HG02588 (cell line): ENCODE measurements at regions not wholly inside any gene's neighbourhood (a gene's known extent, or its start where the extent isn't known, plus 50 kb on each side); places are given as distances from the start of the nearest gene placed in this dataset.
"Not testable (repeated sequence)": the region's sequence is repeated elsewhere in the genome, so short reads cannot be mapped to it uniquely, and the experiment has no call there.

Source experiments
- ATAC-seq: cut with Tn5 transposase; IDR thresholded peaks from one replicate; pipeline ENCODE4 v1.9.1; 2021; ENCODE audit warnings: mild to moderate bottlenecking, moderate library complexity; ENCODE audit not compliant: unreplicated experiment

GRCh38 chr2:208921358-208921757 lies 502.5 kb upstream of the MAP2 start:
- ATAC-seq = not testable (repeated sequence)

DNA sequence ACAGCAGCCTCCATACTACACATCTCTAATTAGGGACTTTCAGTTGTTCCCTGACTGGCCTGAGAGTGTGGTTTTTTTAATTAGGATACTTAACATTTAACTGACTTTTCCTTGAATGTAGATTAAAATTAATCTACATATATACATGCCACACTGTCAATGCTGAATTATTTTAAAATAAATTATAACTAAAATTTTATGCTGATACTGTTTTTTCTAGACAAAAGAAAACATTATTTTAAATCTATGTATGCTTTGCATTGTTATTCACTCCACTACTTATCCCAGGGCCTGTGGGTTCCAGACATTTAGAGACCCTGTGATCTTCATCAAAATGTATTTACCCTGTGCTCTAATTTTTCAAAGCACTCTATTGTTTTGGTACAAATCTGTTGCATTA lies 496.0 kb upstream of the MAP2 start:
- ATAC-seq = no peak

DNA sequence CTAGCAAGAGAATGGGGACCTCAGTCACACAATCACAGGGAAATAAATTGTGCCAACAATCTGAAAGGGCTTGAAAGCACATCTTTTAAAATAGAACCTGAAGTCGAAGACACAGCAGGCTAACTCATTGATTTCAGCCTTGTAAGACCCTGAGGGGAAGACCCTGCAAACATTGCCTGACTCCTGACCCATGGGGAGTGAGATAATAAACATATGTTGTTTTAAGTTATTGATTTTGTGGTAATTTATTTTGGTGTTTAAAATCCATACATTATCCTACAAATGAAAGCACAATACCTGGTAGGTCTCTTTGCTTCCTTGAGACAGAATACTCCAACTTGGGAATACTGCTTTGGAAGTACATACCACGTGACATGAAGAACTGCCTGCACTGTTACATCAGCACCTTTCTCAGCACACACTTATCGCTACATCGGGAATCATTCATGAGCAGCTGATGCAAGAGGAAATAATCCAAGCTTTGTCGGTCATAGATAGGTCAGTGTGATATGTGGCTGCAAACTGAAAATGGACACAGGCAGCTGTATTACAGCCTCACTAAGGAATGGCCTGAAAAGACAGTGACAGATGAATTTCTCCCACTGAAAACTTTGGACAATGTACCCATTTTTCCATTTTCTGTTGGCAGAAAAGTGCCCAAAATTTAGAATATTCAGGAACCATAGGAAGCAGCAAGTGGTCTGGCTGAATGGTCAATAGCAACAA lies 494.5 kb upstream of the MAP2 start:
- ATAC-seq = no peak

GRCh38 chr2:208929894-208930427 lies 493.9 kb upstream of the MAP2 start:
- ATAC-seq = no peak

DNA sequence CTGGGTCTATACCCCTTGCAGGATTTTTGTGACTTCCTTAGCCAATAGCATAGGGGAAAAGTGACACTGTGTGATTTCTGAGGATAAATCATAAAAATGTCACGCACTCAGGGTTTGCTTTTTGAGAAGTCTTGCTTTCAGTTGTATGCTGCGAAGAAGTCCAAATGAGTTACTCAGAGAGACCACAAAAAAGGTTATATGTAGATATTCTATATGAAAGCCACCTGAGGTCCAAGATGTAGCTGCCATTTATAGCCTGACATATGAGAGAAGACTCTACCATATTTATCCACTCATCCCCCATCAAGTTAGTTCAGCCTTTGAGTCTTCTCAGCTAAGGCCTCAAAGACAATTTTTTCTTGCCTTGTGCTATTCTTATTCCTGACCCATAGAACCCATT lies 488.3 kb upstream of the MAP2 start:
- no peak for ATAC-seq

- no peak for ATAC-seq
Observed at GRCh38 chr2:208937521-208937920, 486.3 kb upstream of the MAP2 start.

- no peak for ATAC-seq
Observed at GRCh38 chr2:208939852-208940251, 484.0 kb upstream of the MAP2 start.

GRCh38 chr2:208945719-208946256 lies 478.1 kb upstream of the MAP2 start:
- no peak for ATAC-seq

- no peak for ATAC-seq
Observed at GRCh38 chr2:208948073-208948472, 475.8 kb upstream of the MAP2 start.

- ATAC-seq = no peak
Observed at GRCh38 chr2:208970070-208970469, 453.8 kb upstream of the MAP2 start.

GRCh38 chr2:208977582-208977981 lies 446.3 kb upstream of the MAP2 start:
- ATAC-seq = no peak

DNA sequence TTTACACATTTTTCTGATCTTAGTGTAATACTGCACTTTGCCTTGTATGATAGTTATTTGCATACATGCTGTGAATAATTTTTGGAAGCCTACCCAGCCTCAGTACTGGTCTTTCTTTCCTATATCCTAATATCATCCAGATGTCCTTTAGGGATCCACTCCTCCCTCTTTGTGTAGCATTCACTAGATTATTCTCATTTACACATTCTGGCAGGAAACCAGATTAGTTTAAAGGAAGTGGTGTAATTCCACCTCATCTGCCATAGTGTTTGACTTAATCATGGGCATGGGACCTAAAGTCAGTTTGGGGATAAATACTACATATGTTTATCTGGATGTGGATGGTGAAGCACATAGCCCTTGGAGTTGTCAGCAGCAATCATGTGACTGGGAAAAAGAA lies 444.9 kb upstream of the MAP2 start:
- no peak for ATAC-seq

- no peak for ATAC-seq
Observed at GRCh38 chr2:208980321-208980720, 443.5 kb upstream of the MAP2 start.

DNA sequence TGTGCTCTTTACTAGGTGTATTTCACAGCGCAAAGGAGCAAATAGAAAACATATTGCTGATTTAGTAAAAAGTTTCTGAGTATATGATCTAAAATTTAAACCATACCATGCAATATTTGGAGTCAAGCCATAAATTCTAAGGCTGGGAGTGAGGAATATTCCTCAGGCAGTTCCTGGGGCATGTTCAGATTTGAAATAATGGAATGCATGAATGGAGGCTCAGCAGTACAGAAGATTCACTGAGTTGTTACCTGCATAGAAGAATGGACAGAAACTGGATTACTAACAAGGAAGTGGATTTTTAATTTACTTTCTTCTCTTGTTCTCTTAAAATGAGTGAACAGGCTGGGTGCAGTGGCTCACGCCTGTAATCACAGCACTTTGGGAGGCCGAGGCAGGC lies 441.0 kb upstream of the MAP2 start:
- no peak for ATAC-seq

- ATAC-seq = no peak
Observed at GRCh38 chr2:208983486-208983885, 440.4 kb upstream of the MAP2 start.

- no peak for ATAC-seq
Observed at GRCh38 chr2:208984376-208985090, 439.3 kb upstream of the MAP2 start.

GRCh38 chr2:208985644-208986043 lies 438.2 kb upstream of the MAP2 start:
- no peak for ATAC-seq

GRCh38 chr2:208990716-208991115 lies 433.1 kb upstream of the MAP2 start:
- ATAC-seq = no peak

DNA sequence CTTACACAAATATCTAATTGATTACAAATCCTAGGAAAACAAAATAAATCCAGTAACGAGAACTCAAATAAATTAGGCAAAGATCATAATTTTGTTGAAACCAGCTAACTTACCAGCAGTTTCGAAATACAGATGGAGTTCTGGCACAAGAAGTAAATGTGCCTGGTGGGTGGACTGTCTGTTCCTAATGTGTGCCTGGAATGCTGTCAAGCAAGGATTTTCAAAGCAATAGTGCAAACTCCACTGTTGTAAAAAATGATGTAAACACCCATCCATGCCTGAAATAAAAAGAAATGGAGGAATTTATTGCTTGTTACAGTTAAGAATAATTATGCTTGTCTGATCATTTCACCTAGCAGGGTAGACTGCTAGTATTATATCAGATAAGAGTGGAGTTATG lies 423.9 kb upstream of the MAP2 start:
- ATAC-seq = no peak

DNA sequence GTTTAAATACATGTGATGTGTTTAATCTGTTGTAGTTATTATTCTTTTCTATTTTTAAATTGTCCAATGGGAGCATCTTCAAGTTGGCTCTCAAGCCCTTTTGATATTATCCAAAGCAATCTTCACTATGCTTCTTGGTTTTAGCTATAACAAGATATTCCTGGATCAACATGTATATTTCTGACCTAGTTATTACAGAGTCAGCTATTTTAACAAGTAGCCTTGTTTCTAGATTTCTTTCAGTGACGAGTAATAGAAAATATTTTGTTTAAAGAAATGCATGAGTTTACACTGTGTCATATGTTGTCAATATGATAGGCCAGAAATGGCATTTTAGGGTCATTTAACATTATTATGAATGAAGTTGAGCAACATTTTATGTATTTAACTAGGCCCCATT lies 421.8 kb upstream of the MAP2 start:
- no peak for ATAC-seq

GRCh38 chr2:209005371-209005770 lies 418.5 kb upstream of the MAP2 start:
- no peak for ATAC-seq

DNA sequence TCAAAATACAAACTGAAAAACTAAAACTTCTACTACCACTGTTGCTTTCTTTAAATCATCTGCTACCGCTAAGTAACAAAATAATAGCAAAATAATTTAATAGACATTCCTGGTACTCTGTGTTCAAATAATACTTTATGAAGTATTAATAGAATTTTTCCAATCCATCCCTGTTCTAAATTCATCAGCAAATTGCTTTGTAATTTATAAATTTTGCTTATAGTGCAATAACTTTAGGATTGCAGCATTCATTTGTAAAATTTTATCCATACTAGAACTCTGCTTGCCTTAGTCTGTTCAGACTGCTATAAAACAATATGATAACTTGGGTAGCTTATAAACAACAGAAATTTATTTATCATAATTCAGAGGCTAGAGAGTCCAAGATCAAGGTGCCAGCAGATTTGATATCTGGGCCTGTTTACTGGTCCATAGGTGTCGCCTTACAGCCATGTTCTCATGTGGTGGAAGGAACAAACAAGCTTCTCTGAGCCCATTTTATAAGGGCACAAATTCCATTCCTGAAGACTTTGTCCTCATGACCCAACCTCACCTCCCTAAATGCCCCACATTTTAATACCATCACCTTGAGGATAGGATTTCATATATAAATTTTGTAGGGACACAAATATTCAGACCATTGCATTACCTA lies 415.1 kb upstream of the MAP2 start:
- ATAC-seq = no peak
